ENCODE measurements at regions not wholly inside any gene's neighbourhood (a gene's known extent, or its start where the extent isn't known, plus 50 kb on each side); places are given as distances from the start of the nearest gene placed in this dataset.

- TF ChIP-seq CTCF (IDR thresholded peaks at IDR 0.05) (no peak), POLR2A (IDR thresholded peaks at IDR 0.05) (no peak)
These were observed 195.2 kb upstream of the CNR1 start for GRCh38 chr6:88361298-88361697.
